Retinal pigment epithelial cell (primary cell): ENCODE measurements at regions not wholly inside any gene's neighbourhood (a gene's known extent, or its start where the extent isn't known, plus 50 kb on each side); places are given as distances from the start of the nearest gene placed in this dataset.
A peak's percentile ranks its signal among the peaks of the same experiment; 100 is the strongest.

Experiments
- DNase-seq: peaks from one replicate; pipeline ENCODE4 v3.0.0-alpha.2; 2010; ENCODE audit warnings: low read depth
- H3K4me3 ChIP-seq: 2 replicates; pipeline ENCODE4 v1.5.1; 2011; ENCODE audit warnings: mild to moderate bottlenecking, low read length, control low read depth, moderate library complexity
- CTCF ChIP-seq: conservative IDR thresholded peaks from 2 replicates; pipeline ENCODE4 v1.5.1; 2011; ENCODE audit warnings: low read depth, low read length, control low read depth, inconsistent platforms

GRCh38 chrX:15191830-15192229 is 78.1 kb downstream of the ASB9 start:
- TF ChIP-seq CTCF: no peak
- DNase-seq: no peak
- no peak overlapping the region for H3K4me3 ChIP-seq

GRCh38 chrX:15188039-15188438 is 81.8 kb downstream of the ASB9 start:
- DNase-seq: no peak
- no peak for TF ChIP-seq CTCF
- no peak overlapping the region for H3K4me3 ChIP-seq

GRCh38 chrX:15177316-15177715 is 92.6 kb downstream of the ASB9 start:
- DNase-seq: no peak
- TF ChIP-seq CTCF: no peak
- no peak overlapping the region for H3K4me3 ChIP-seq

GRCh38 chrX:15173411-15173810 is 96.5 kb downstream of the ASB9 start:
- H3K4me3 ChIP-seq: no peak overlapping the region
- no peak for TF ChIP-seq CTCF
- DNase-seq: no peak

GRCh38 chrX:15170927-15171326 is 99.0 kb downstream of the ASB9 start:
- peak; percentile 54 for DNase-seq

GRCh38 chrX:15167826-15168225 is 102.1 kb downstream of the ASB9 start:
- H3K4me3 ChIP-seq: no peak overlapping the region
- DNase-seq: no peak
- no peak for TF ChIP-seq CTCF

More at GRCh38 chrX:15170927-15171326, 99.0 kb downstream of the ASB9 start:
- no peak for TF ChIP-seq CTCF
- H3K4me3 ChIP-seq: no peak overlapping the region

GRCh38 chrX:15165832-15166231 is 104.1 kb downstream of the ASB9 start:
- DNase-seq: no peak
- H3K4me3 ChIP-seq: no peak overlapping the region
- no peak for TF ChIP-seq CTCF
